A204.1 (cell line): ENCODE measurements at regions not wholly inside any gene's neighbourhood (a gene's known extent, or its start where the extent isn't known, plus 50 kb on each side); places are given as distances from the start of the nearest gene placed in this dataset.

Experiments
- FAIRE-seq: peaks from 2 replicates; lab custom pipeline; 2012; peaks lifted over from hg19 to GRCh38; lab: Jason Lieb, UNC

DNA sequence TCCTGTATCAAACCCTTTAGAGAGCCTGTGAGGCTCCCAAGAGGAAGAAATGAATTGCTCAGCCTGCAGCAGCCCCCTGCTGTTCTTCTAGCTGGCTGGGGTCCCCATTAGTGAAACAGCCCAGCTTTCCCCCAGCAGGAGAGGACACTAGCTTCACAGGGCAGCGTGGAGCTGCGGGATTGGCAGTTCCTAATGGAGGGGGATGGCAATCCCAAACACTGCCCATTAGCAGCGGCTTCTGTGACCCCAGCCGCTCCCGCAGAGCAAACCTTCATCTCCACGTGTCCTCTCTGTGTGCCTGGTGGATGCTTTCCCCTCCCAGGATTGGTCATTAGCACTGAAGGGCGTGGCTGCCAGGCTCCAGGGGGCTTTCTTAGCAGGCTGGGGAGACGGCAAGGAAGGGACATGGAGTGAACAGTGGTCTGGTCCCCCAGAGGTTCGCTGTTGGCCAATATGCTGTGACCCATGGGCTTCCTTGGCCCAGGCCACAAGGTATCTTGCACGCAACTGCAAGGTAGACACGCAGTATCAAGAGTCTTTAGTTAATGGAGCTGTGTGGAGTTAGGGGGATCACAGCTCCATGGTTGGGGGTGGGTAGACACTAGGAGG lies 322.5 kb upstream of the ZMIZ1 start:
- FAIRE-seq = no peak

DNA sequence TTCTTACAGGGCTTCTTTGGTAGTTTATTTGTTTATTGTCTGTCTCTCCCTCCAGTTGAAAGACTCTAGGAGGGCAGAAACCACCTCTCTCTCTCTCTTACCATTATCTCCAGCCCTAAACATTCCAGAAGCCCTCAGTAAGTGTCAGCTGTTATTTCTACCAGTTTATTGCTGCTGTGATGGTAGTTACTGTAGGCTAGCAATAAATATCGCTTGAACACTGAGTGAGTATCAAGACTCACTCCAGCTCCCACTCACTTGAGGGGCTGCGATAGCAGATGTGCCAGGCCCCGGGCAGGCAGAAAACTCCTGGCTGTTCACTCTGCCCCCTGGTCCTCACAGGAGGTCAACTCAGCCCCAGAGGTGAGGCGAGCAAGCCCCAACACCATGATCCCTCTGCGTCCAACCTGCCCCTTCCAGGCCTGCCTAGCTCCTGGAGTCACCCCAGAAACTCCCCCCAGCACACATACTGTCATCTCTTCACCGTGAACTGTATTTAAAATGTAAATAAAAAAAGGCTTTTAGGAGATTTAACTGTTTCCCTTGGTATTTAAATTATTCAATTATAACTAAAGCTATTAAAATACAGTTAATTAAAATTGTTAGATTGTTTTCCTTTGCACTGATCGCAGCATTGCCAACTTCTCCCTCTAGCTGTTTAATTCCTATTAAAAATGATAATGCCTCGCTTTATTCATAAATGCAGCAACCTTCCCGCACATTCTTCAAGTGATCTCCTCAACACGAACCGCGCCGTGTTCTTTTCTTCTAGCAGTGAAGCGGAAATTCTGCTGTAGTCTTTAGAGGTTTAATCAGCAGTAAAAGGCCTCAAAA lies 321.1 kb upstream of the ZMIZ1 start:
- no peak for FAIRE-seq

DNA sequence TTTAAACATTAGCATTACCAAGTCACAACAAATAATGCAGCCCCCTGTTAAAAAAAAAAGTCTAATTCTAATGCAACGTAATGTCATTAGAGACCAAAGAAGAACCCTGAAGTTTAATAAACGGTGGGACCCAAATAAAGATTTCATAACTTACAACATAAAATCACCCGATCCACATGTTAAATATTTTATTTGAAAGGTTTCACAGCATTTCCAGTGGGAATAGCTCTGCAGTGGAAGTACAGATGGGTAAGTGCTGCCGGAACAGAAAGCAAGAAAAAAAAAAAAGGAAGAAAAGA lies 320.6 kb upstream of the ZMIZ1 start:
- no peak for FAIRE-seq

- FAIRE-seq = no peak
These were observed 319.6 kb upstream of the ZMIZ1 start for GRCh38 chr10:78749200-78749599.

DNA sequence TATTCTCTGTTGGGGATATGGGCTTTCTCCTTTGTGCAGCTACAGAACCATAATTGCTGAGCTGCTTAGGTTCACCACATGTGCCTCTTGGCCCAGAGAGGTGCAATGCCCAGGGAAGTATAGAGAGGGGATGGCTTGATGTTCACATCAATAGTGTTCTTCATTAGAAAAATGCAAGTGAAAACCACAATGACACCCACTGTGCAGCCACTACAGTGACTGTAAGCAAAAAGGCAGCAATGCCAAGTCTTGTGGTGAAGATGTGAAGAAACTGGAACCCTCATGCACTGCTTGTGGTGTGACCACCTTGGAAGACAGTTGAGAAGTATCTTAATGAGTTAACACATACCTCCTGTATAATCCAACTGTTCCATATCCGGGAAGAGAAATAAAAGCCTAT lies 318.9 kb upstream of the ZMIZ1 start:
- no peak for FAIRE-seq

- no peak for FAIRE-seq
These were observed 318.3 kb upstream of the ZMIZ1 start for GRCh38 chr10:78750418-78750817.

- FAIRE-seq = no peak
These were observed 317.1 kb upstream of the ZMIZ1 start for GRCh38 chr10:78751716-78752115.

GRCh38 chr10:78752221-78752620 lies 316.5 kb upstream of the ZMIZ1 start:
- FAIRE-seq = no peak

DNA sequence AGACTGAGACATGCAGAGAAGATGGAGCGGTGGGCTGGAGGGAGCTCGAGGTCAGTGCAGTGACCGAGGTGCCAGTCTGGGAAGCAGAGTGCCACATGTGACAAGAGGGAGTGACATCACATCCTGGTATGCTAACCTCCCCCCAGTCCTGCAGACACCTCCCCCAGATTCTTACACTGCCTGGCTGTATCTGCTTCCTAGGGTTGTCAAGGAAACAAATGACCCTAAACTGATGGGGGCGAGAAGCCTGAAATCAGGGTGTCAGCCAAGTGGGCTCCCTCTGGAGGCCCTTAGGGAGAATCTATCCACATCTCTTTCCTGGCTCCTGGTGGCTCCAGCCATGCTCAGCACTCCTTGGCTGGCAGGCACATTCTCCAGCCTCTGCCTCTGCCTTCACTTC lies 316.1 kb upstream of the ZMIZ1 start:
- FAIRE-seq = no peak

GRCh38 chr10:78754269-78755062 lies 314.3 kb upstream of the ZMIZ1 start:
- FAIRE-seq = no peak

DNA sequence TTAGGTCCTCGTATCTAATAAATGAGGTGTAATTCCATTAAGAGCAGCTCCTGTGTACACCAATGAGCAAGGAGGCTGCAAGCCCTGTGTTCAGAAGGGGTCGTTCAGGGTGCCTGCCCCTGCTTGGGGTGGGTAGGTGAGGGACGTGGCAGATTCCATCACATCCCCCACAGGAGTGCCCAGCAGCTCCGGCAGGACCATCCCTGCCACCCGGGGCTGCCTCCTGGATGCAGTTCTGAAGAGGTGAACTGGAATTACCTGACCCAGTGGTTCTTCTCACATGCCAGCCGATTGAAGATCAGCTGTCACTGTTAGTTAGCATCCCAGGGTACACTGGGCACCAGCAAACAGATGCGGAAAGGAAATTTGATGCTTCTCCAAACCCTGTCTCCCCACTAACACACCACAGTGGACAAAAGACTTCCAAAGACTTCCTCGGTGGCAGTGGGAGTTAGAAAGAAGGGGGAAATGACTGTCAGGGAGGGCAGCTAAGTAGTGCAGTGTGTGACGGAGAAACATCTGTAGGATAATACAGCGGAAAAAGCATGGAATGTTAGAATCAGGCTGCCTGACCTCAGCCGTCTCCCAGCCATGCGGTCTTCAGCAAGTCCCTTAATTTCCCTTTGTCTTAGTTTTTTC lies 313.6 kb upstream of the ZMIZ1 start:
- no peak for FAIRE-seq

DNA sequence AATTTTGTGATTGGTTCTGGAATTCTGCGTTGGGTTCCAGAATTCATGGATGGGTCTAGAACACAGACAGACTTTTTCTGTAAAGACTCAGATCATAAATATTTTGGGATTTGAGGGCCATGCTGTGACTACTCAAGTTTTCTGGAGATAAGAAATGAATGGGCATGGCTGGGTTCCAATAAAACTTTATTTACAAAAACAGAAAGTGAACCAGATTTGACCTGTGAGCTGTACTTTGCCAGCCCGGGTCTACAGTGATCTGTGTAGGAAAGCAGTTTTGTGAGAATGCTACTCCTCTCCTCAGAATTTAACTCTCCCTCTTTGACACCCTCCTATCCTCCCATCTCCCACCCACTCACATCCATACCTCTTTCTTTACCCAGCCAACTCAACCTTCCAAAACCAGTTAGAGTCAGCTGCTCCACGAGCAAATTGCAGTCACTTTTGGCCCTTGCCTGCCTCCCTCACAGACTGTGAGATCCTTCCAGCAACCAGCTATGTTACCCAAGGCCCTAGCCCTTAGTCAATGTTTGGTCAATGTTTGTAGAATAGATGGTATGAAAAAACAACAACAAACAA lies 312.8 kb upstream of the ZMIZ1 start:
- FAIRE-seq = no peak

DNA sequence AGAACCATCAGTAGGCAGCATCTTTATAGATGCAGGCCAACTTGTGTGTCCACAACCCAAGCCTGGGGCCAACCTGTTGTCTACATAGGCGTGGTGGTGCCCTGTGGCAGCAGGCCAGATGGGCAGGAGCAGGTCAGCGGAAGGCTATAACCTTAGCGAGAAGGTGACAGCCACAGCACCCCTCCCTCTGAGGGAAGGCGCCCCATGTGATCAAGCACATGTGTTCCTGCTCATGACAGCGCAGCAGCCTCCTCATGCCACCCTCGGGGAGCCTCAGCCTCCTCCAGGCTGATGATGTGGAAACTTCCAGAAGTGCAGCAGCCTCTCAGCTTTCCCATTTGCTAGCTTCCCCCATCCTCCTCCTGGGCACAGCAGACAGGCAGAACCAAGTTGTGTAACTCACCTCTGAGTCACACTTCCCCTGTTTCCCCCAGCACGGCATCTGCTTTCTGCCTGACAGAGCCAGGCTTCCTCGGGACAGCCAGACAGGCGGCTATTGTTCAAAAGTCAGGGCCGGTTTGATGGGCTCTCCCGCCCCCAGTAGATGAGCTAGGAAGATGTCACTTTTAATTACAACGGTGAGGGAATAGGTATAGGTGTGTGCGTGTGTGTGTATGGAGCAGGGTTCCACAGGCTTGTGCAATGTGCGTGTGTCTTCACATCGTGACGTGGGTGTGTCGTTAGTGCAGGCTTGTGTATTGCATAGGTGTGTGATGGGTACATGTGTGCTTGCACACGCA lies 312.0 kb upstream of the ZMIZ1 start:
- FAIRE-seq = no peak

DNA sequence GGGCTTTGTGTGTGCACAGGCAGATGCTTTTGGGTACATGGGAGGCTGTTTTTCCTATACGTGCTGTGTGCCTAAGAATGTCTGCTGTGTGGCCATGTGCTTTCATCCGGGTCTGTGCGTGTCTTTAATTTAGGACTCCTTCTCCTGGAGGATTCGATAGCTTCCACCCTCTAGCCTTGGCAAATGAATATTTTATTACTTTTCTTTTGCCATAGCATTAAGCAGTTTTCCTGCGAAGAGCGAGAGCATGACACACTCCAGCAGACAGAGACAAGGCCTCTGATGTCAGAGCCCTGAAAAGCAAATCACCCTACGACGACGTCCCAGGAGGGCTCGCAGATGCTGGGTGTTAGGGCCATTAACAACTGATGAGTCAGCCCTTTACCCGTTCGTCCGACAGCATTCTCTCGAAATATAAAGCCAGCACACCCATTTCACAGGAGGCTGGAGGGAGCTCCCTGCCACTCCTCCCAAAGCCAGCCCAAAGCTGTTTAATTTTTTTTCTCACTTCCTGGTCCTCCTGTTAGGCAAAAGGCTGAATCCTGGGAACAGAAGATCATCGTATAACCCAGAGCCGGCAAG lies 311.3 kb upstream of the ZMIZ1 start:
- no peak for FAIRE-seq

- no peak for FAIRE-seq
These were observed 310.6 kb upstream of the ZMIZ1 start for GRCh38 chr10:78758176-78758575.

- no peak for FAIRE-seq
These were observed 309.2 kb upstream of the ZMIZ1 start for GRCh38 chr10:78759456-78760120.

DNA sequence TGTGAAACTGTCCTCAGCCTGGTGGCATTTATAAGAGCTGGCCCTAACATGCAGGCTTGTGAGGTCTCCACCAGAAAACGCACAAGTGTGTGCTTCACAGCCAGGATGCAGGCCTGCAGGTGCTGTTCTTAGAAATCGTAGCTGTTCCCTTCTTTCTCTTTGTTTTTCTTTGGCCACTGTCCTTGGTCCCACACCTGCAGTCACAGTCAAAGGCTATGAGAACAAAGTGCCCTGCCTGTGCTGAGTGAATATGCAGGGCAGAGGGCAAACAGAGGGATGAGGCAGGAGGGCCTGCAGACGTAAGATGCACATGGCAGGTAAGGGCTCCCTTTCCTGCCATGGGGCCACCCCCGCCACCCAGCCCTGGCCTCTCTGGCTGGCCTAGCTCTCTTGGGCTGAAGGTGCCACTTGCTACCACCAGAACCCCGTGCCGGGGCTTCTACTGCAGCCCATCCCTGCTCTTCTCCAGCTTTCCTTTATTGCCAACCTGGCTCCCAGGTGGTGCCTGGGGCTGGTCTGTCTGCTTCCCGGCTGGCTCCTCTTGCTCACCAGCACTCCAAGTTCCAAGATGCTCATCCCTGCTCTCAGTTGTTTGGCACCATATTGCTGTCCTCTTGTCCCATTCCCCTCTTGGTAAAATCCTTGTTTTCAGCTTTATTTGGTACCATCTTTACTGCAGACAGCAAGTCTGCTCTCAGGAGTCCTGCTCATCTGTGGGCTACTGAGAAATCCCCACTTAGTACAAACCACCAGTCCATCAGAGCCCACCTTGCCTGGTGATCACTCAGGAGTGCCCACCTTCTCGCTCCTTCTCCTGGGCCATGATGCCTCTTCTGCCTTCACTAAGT lies 308.1 kb upstream of the ZMIZ1 start:
- no peak for FAIRE-seq

GRCh38 chr10:78761311-78761781 lies 307.4 kb upstream of the ZMIZ1 start:
- FAIRE-seq = no peak

DNA sequence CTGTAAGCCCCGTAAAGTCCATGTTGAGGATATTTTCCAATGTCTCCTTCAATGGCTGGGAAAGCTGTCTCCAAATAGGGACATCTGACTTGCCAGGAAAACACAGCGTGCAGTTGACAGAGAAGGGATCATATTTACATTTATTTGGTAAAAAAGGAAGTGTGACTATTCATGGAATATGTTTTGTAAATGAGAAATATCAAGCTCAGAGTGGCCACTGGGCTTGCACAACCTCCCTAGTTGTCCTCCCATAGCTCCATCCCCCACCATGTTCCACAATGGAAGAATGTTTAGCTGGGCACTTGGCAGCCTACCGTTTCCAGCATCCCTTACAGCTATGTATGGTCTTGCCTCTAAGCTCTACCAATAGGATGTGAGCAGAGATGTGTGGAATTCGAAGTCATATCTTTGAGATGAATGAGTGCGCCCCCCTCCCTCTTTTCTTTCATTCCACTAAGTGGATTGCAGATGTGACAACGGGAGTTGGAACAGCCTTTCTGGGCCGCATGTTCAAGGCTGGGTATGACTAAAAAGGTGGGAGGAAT lies 306.6 kb upstream of the ZMIZ1 start:
- no peak for FAIRE-seq

DNA sequence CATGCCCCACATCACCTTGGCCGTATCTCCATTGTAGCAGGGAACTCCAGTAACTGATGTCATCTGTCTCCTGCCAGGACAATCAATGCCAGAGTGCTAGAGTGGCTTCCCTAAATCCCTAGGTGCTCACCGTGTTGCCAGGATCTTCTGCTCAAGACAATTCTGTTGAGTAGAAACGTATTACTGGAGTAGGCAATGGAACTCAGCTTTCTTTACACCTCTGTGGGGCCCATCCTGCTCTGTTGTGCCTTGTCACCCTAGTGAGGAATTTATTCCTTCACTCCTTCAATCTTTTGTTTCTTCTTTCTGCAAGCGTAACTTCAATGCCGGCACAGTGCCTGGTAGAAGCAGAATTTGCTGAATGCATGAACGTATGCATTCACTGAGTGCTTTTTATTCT lies 305.5 kb upstream of the ZMIZ1 start:
- FAIRE-seq = no peak
